GM23338 (cell line): ENCODE measurements at regions not wholly inside any gene's neighbourhood (a gene's known extent, or its start where the extent isn't known, plus 50 kb on each side); places are given as distances from the start of the nearest gene placed in this dataset.

Source experiments
- ATAC-seq: fragments of 200-7000 bp; cut with Tn5 transposase; 3 replicates; pipeline ENCODE4 v1.9.1; 2020
- DNase-seq: peaks from one replicate; pipeline ENCODE4 v3.0.0-alpha.2; 2015; ENCODE audit warnings: low spot score
- H2AFZ ChIP-seq: fragments of 200-600 bp; sonication (generic); 2 replicates; pipeline ENCODE4 v1.8.0; 2016; ENCODE audit warnings: antibody characterized with exemption, mild to moderate bottlenecking, moderate library complexity
- H3F3A ChIP-seq: fragments of 200-600 bp; sonication (generic); replicated peaks from 2 replicates; pipeline ENCODE4 v1.8.0; 2017; ENCODE audit warnings: antibody characterized with exemption, mixed run types, low read depth
- H3K27ac ChIP-seq: fragments of 200-600 bp; sonication (generic); 2 replicates; pipeline ENCODE4 v1.6.1; 2016; ENCODE audit warnings: low read depth
- H3K27me3 ChIP-seq: fragments of 200-600 bp; sonication (generic); 2 replicates; pipeline ENCODE4 v1.8.0; 2016; ENCODE audit warnings: mild to moderate bottlenecking, mixed run types, moderate library complexity; ENCODE audit not compliant: insufficient read depth
- H3K36me3 ChIP-seq: fragments of 200-600 bp; sonication (generic); 2 replicates; pipeline ENCODE4 v1.8.0; 2016; ENCODE audit warnings: mild to moderate bottlenecking; ENCODE audit not compliant: insufficient read depth
- H3K4me1 ChIP-seq: fragments of 200-600 bp; sonication (generic); 2 replicates; pipeline ENCODE4 v1.8.0; 2016; ENCODE audit warnings: mild to moderate bottlenecking, moderate library complexity; ENCODE audit not compliant: insufficient read depth
- H3K4me2 ChIP-seq: fragments of 200-600 bp; sonication (generic); 2 replicates; pipeline ENCODE4 v1.7.1; 2017; ENCODE audit warnings: mixed run types
- H3K4me3 ChIP-seq: fragments of 200-600 bp; sonication (generic); 2 replicates; pipeline ENCODE4 v1.6.1; 2016; ENCODE audit warnings: mixed run types
- H3K79me2 ChIP-seq: fragments of 200-600 bp; sonication (generic); replicated peaks from 2 replicates; pipeline ENCODE4 v1.8.0; 2017; ENCODE audit warnings: mild to moderate bottlenecking; ENCODE audit not compliant: insufficient read depth
- H3K9me2 ChIP-seq: fragments of 200-600 bp; sonication (generic); 2 replicates; pipeline ENCODE4 v1.8.0; 2017; ENCODE audit not compliant: insufficient read depth
- H4K20me1 ChIP-seq: fragments of 200-600 bp; sonication (generic); replicated peaks from 2 replicates; pipeline ENCODE4 v1.8.0; 2017; ENCODE audit warnings: mild to moderate bottlenecking; ENCODE audit not compliant: insufficient read depth
- H3K27ac Mint-ChIP-seq: 2 replicates; pipeline ENCODE4 v1.8.0; 2020; ENCODE audit warnings: inconsistent platforms, mild to moderate bottlenecking, moderate library complexity, mixed read lengths
- H3K27me3 Mint-ChIP-seq: 3 replicates; pipeline ENCODE4 v1.8.0; 2022; ENCODE audit warnings: low read depth, mild to moderate bottlenecking, moderate library complexity, mixed read lengths, inconsistent platforms; ENCODE audit not compliant: insufficient read depth, poor library complexity
- H3K36me3 Mint-ChIP-seq: 3 replicates; pipeline ENCODE4 v1.8.0; 2021; ENCODE audit warnings: low read depth, mild to moderate bottlenecking, inconsistent platforms, moderate library complexity, mixed read lengths
- H3K4me1 Mint-ChIP-seq: 3 replicates; pipeline ENCODE4 v1.8.0; 2020; ENCODE audit warnings: mild to moderate bottlenecking, inconsistent platforms, mixed read lengths
- H3K4me3 Mint-ChIP-seq: 3 replicates; pipeline ENCODE4 v1.8.0; 2021; ENCODE audit warnings: moderate library complexity, mild to moderate bottlenecking, inconsistent platforms, mixed read lengths
- H3K9me3 Mint-ChIP-seq: 3 replicates; pipeline ENCODE4 v1.8.0; 2020; ENCODE audit warnings: moderate library complexity, mild to moderate bottlenecking, inconsistent platforms, mixed read lengths
- CREB1 ChIP-seq: fragments of 250-450 bp; sonication (Bioruptor Pico); IDR thresholded peaks from 2 replicates; pipeline ENCODE4 v1.5.0; 2020; ENCODE audit warnings: low read depth, mild to moderate bottlenecking, moderate library complexity
- EZH2 ChIP-seq: fragments of 200-600 bp; sonication (generic); IDR thresholded peaks from one replicate; pipeline ENCODE4 v1.8.0; 2017; ENCODE audit warnings: antibody characterized with exemption, mild to moderate bottlenecking, low read depth; ENCODE audit not compliant: unreplicated experiment
- EZH2phosphoT487 ChIP-seq: fragments of 200-600 bp; sonication (generic); IDR thresholded peaks from one replicate; pipeline ENCODE4 v1.8.1; 2018; ENCODE audit warnings: antibody characterized with exemption; ENCODE audit not compliant: unreplicated experiment
- JUNB ChIP-seq: IDR thresholded peaks from one replicate; pipeline ENCODE4 v1.6.1; 2016; ENCODE audit warnings: antibody characterized with exemption; ENCODE audit not compliant: unreplicated experiment
- POLR2AphosphoS5 ChIP-seq: IDR thresholded peaks from 2 replicates; pipeline ENCODE4 v1.6.1; 2016; ENCODE audit warnings: antibody characterized with exemption, low read depth
- STAT1 ChIP-seq: IDR thresholded peaks from one replicate; pipeline ENCODE4 v1.6.1; 2016; ENCODE audit warnings: antibody characterized with exemption; ENCODE audit not compliant: unreplicated experiment
- TF ChIP-seq, protein P1 (sequence below): IDR thresholded peaks from 2 replicates; pipeline ENCODE4 v1.6.1; 2016; ENCODE audit warnings: antibody characterized with exemption
- TF ChIP-seq, protein P2 (sequence below): fragments of 250-450 bp; sonication (Bioruptor Pico); IDR thresholded peaks from 2 replicates; pipeline ENCODE4 v1.5.0; 2020; ENCODE audit warnings: mild to moderate bottlenecking, moderate library complexity
- TF ChIP-seq, protein P3 (sequence below), 2 experiments: fragments of 200-600 bp in 1 of 2; sonication (generic) in 1 of 2; conservative IDR thresholded peaks; 2 replicates each; pipeline versions ENCODE4 v1.5.1 to v1.6.1; 2016 to 2017; ENCODE audit warnings: antibody characterized with exemption in 2 of 2, low read depth in 2 of 2, mild to moderate bottlenecking in 2 of 2, moderate library complexity in 1 of 2

- H3F3A ChIP-seq: no peaks in the 10 kb centered on the region
- no peak overlapping the region for H3K4me2 ChIP-seq
- no peaks in the 10 kb centered on the region for H3K79me2 ChIP-seq
- Mint-ChIP-seq H3K9me3 (peaks cover 6% of the 10 kb centered on the region; the same call in 1 of the 3 replicates), H3K27me3 (no peaks in the 10 kb centered on the region), H3K4me1 (no peaks in the 10 kb centered on the region), H3K36me3 (no peaks in the 10 kb centered on the region), H3K27ac (no peak overlapping the region), H3K4me3 (no peak overlapping the region)
- H4K20me1 ChIP-seq: no peaks in the 10 kb centered on the region
- DNase-seq (no peak), ATAC-seq (no peak)
- no peak overlapping the region for H3K4me3 ChIP-seq
- H3K27me3 ChIP-seq: no peaks in the 10 kb centered on the region
- H3K27ac ChIP-seq: no peak overlapping the region
- H3K4me1 ChIP-seq: no peaks in the 10 kb centered on the region
- no peaks in the 10 kb centered on the region for H3K36me3 ChIP-seq
- peak overlapping the region; percentile 54 for H2AFZ ChIP-seq
- H3K9me2 ChIP-seq: no peaks in the 10 kb centered on the region
- TF ChIP-seq, protein P1, sequence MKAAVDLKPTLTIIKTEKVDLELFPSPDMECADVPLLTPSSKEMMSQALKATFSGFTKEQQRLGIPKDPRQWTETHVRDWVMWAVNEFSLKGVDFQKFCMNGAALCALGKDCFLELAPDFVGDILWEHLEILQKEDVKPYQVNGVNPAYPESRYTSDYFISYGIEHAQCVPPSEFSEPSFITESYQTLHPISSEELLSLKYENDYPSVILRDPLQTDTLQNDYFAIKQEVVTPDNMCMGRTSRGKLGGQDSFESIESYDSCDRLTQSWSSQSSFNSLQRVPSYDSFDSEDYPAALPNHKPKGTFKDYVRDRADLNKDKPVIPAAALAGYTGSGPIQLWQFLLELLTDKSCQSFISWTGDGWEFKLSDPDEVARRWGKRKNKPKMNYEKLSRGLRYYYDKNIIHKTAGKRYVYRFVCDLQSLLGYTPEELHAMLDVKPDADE: no peak
- TF ChIP-seq CREB1: no peak
Observed at GRCh38 chr17:31678431-31678830, 180.6 kb downstream of the COPRS start.

GRCh38 chr17:31677681-31678080 is 181.4 kb downstream of the COPRS start:
- no peak overlapping the region for H3K4me3 Mint-ChIP-seq
- Histone ChIP-seq H3K27me3 (no peaks in the 10 kb centered on the region), H4K20me1 (no peaks in the 10 kb centered on the region), H3K79me2 (no peaks in the 10 kb centered on the region), H3F3A (no peaks in the 10 kb centered on the region), H2AFZ (no peak overlapping the region), H3K4me3 (no peak overlapping the region), H3K4me1 (no peaks in the 10 kb centered on the region), H3K36me3 (no peaks in the 10 kb centered on the region), H3K27ac (no peak overlapping the region), H3K9me2 (no peaks in the 10 kb centered on the region), H3K4me2 (no peak overlapping the region)
- no peaks in the 10 kb centered on the region for H3K27me3 Mint-ChIP-seq
- ATAC-seq (no peak), DNase-seq (no peak)
- H3K9me3 Mint-ChIP-seq: peaks cover 6% of the 10 kb centered on the region
- no peaks in the 10 kb centered on the region for H3K36me3 Mint-ChIP-seq
- no peaks in the 10 kb centered on the region for H3K4me1 Mint-ChIP-seq
- no peak overlapping the region for H3K27ac Mint-ChIP-seq
- no peak for TF ChIP-seq POLR2AphosphoS5
- TF ChIP-seq, protein P2, sequence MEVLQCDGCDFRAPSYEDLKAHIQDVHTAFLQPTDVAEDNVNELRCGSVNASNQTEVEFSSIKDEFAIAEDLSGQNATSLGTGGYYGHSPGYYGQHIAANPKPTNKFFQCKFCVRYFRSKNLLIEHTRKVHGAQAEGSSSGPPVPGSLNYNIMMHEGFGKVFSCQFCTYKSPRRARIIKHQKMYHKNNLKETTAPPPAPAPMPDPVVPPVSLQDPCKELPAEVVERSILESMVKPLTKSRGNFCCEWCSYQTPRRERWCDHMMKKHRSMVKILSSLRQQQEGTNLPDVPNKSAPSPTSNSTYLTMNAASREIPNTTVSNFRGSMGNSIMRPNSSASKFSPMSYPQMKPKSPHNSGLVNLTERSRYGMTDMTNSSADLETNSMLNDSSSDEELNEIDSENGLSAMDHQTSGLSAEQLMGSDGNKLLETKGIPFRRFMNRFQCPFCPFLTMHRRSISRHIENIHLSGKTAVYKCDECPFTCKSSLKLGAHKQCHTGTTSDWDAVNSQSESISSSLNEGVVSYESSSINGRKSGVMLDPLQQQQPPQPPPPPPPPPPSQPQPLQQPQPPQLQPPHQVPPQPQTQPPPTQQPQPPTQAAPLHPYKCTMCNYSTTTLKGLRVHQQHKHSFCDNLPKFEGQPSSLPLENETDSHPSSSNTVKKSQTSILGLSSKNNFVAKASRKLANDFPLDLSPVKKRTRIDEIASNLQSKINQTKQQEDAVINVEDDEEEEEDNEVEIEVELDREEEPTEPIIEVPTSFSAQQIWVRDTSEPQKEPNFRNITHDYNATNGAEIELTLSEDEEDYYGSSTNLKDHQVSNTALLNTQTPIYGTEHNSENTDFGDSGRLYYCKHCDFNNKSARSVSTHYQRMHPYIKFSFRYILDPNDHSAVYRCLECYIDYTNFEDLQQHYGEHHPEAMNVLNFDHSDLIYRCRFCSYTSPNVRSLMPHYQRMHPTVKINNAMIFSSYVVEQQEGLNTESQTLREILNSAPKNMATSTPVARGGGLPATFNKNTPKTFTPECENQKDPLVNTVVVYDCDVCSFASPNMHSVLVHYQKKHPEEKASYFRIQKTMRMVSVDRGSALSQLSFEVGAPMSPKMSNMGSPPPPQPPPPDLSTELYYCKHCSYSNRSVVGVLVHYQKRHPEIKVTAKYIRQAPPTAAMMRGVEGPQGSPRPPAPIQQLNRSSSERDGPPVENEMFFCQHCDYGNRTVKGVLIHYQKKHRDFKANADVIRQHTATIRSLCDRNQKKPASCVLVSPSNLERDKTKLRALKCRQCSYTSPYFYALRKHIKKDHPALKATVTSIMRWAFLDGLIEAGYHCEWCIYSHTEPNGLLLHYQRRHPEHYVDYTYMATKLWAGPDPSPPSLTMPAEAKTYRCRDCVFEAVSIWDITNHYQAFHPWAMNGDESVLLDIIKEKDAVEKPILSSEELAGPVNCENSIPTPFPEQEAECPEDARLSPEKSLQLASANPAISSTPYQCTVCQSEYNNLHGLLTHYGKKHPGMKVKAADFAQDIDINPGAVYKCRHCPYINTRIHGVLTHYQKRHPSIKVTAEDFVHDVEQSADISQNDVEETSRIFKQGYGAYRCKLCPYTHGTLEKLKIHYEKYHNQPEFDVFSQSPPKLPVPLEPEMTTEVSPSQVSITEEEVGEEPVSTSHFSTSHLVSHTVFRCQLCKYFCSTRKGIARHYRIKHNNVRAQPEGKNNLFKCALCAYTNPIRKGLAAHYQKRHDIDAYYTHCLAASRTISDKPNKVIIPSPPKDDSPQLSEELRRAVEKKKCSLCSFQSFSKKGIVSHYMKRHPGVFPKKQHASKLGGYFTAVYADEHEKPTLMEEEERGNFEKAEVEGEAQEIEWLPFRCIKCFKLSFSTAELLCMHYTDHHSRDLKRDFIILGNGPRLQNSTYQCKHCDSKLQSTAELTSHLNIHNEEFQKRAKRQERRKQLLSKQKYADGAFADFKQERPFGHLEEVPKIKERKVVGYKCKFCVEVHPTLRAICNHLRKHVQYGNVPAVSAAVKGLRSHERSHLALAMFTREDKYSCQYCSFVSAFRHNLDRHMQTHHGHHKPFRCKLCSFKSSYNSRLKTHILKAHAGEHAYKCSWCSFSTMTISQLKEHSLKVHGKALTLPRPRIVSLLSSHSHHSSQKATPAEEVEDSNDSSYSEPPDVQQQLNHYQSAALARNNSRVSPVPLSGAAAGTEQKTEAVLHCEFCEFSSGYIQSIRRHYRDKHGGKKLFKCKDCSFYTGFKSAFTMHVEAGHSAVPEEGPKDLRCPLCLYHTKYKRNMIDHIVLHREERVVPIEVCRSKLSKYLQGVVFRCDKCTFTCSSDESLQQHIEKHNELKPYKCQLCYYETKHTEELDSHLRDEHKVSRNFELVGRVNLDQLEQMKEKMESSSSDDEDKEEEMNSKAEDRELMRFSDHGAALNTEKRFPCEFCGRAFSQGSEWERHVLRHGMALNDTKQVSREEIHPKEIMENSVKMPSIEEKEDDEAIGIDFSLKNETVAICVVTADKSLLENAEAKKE (CRISPR knock-in tag): no peak
- no peak for TF ChIP-seq EZH2
- no peak for TF ChIP-seq JUNB
- TF ChIP-seq, protein P3, sequence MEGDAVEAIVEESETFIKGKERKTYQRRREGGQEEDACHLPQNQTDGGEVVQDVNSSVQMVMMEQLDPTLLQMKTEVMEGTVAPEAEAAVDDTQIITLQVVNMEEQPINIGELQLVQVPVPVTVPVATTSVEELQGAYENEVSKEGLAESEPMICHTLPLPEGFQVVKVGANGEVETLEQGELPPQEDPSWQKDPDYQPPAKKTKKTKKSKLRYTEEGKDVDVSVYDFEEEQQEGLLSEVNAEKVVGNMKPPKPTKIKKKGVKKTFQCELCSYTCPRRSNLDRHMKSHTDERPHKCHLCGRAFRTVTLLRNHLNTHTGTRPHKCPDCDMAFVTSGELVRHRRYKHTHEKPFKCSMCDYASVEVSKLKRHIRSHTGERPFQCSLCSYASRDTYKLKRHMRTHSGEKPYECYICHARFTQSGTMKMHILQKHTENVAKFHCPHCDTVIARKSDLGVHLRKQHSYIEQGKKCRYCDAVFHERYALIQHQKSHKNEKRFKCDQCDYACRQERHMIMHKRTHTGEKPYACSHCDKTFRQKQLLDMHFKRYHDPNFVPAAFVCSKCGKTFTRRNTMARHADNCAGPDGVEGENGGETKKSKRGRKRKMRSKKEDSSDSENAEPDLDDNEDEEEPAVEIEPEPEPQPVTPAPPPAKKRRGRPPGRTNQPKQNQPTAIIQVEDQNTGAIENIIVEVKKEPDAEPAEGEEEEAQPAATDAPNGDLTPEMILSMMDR (conservative IDR thresholded peaks at IDR 0.05; ENCODE audit: low read depth in 2 of 2): no peak
- TF ChIP-seq EZH2phosphoT487: no peak
- TF ChIP-seq, protein P1: no peak
- no peak for TF ChIP-seq STAT1
- no peak for TF ChIP-seq CREB1
